ENCODE measurements at regions not wholly inside any gene's neighbourhood (a gene's known extent, or its start where the extent isn't known, plus 50 kb on each side); places are given as distances from the start of the nearest gene placed in this dataset.

- H3K4me1 ChIP-seq: peaks cover 0 to 42% (median 9%) of the 10 kb centered on the region in 4 donors
- intact Hi-C loops (cut with DNase I): no loop called here
- ATAC-seq (peak; percentile 44 to 57 (median 48)), DNase-seq (no peak)
- TF ChIP-seq POLR2A (IDR thresholded peaks at IDR 0.05): no peak
- no peak for TF ChIP-seq CTCF (IDR thresholded peaks at IDR 0.05)
- H3K36me3 ChIP-seq: no peaks in the 10 kb centered on the region
- H3K9me3 ChIP-seq: no peaks in the 10 kb centered on the region
- no peaks in the 10 kb centered on the region for H3K27me3 ChIP-seq
- H3K27ac ChIP-seq: peak overlapping the region; percentile 10 to 87 (median 81)
- peak overlapping the region in 1 of 3 donors; percentile 49 for H3K4me3 ChIP-seq
Measured at GRCh38 chr2:215506604-215506990, 70.7 kb upstream of the FN1 start.

- peak in 1 of 3 donors; percentile 72 for DNase-seq
- peak overlapping the region in 2 of 3 donors; percentile 49 to 52 for H3K4me3 ChIP-seq
- ATAC-seq: peak; percentile 80 to 94 (median 90)
- 15% methylated on average over 4 of the region's 4 CpGs for WGBS (ENCODE audit: insufficient coverage, low coverage, low lambda C conversion rate, missing lambda C conversion rate)
- H3K4me1 ChIP-seq: peaks cover 0 to 34% (median 9%) of the 10 kb centered on the region in 4 donors
- H3K27ac ChIP-seq: peak overlapping the region; percentile 10 to 87 (median 81)
- H3K9me3 ChIP-seq: no peaks in the 10 kb centered on the region
- intact Hi-C loops (cut with DNase I): no loop called here
- TF ChIP-seq POLR2A (IDR thresholded peaks at IDR 0.05) (no peak), CTCF (IDR thresholded peaks at IDR 0.05) (no peak)
- no peaks in the 10 kb centered on the region for H3K36me3 ChIP-seq
- H3K27me3 ChIP-seq: no peaks in the 10 kb centered on the region
Measured at GRCh38 chr2:215505044-215505786, 69.3 kb upstream of the FN1 start.

- peak overlapping the region in 1 of 3 donors; percentile 81 for H3K27ac ChIP-seq
- H3K36me3 ChIP-seq: no peaks in the 10 kb centered on the region
- intact Hi-C loops (cut with DNase I): no loop called here
- no peak for TF ChIP-seq CTCF (IDR thresholded peaks at IDR 0.05)
- TF ChIP-seq POLR2A (IDR thresholded peaks at IDR 0.05): no peak
- WGBS (ENCODE audit: insufficient coverage, low coverage, low lambda C conversion rate, missing lambda C conversion rate): 50% methylated on average over 1 of the region's 2 CpGs
- no peaks in the 10 kb centered on the region for H3K9me3 ChIP-seq
- no peak overlapping the region for H3K4me3 ChIP-seq
- DNase-seq: no peak
- H3K4me1 ChIP-seq: peaks cover 0 to 34% (median 9%) of the 10 kb centered on the region in 4 donors
- no peaks in the 10 kb centered on the region for H3K27me3 ChIP-seq
- ATAC-seq: no peak
Measured at GRCh38 chr2:215504547-215504946, 68.7 kb upstream of the FN1 start.

GRCh38 chr2:215503381-215503780 lies 67.5 kb upstream of the FN1 start:
- ATAC-seq (no peak), DNase-seq (no peak)
- Histone ChIP-seq H3K27ac (no peak overlapping the region), H3K4me3 (no peak overlapping the region), H3K4me1 (peaks cover 0 to 32% (median 8%) of the 10 kb centered on the region in 4 donors), H3K36me3 (no peaks in the 10 kb centered on the region), H3K9me3 (no peaks in the 10 kb centered on the region), H3K27me3 (no peaks in the 10 kb centered on the region)
- intact Hi-C loops (cut with DNase I): no loop called here
- WGBS (ENCODE audit: insufficient coverage, low coverage, low lambda C conversion rate, missing lambda C conversion rate): 80% methylated on average over 1 of the region's 1 CpG
- no peak for TF ChIP-seq CTCF (IDR thresholded peaks at IDR 0.05)
- TF ChIP-seq POLR2A (IDR thresholded peaks at IDR 0.05): no peak

Measured in right lobe of liver (tissue), 6 donors.